ENCODE measurements at regions not wholly inside any gene's neighbourhood (a gene's known extent, or its start where the extent isn't known, plus 50 kb on each side); places are given as distances from the start of the nearest gene placed in this dataset.

GRCh38 chr1:102630041-102630440, 478.3 kb downstream of the COL11A1 start:
- DNase-seq (ENCODE audit: extremely low read depth, low read depth) = no peak
- TF ChIP-seq CTCF (IDR thresholded peaks at IDR 0.05; ENCODE audit: low read depth, low read length) = no peak

- no peak for TF ChIP-seq CTCF (IDR thresholded peaks at IDR 0.05; ENCODE audit: low read depth, low read length)
- DNase-seq (ENCODE audit: extremely low read depth, low read depth) = no peak
Measured at GRCh38 chr1:102628109-102628613, 480.2 kb downstream of the COL11A1 start.

GRCh38 chr1:102627145-102627544, 481.2 kb downstream of the COL11A1 start:
- no peak for DNase-seq (ENCODE audit: extremely low read depth, low read depth)
- TF ChIP-seq CTCF (IDR thresholded peaks at IDR 0.05; ENCODE audit: low read depth, low read length) = no peak

- TF ChIP-seq CTCF (IDR thresholded peaks at IDR 0.05; ENCODE audit: low read depth, low read length) = no peak
Measured at GRCh38 chr1:102615896-102616295, 492.4 kb downstream of the COL11A1 start.

GRCh38 chr1:102595106-102595505, 513.2 kb downstream of the COL11A1 start:
- no peak for DNase-seq (ENCODE audit: extremely low read depth, low read depth)
- TF ChIP-seq CTCF (IDR thresholded peaks at IDR 0.05; ENCODE audit: low read depth, low read length) = no peak

More at GRCh38 chr1:102615896-102616295, 492.4 kb downstream of the COL11A1 start:
- no peak for DNase-seq (ENCODE audit: extremely low read depth, low read depth)

- DNase-seq (ENCODE audit: extremely low read depth, low read depth) = no peak
- no peak for TF ChIP-seq CTCF (IDR thresholded peaks at IDR 0.05; ENCODE audit: low read depth, low read length)
Measured at GRCh38 chr1:102593276-102593675, 515.0 kb downstream of the COL11A1 start.

- no peak for TF ChIP-seq CTCF (IDR thresholded peaks at IDR 0.05; ENCODE audit: low read depth, low read length)
- no peak for DNase-seq (ENCODE audit: extremely low read depth, low read depth)
Measured at GRCh38 chr1:102588536-102588935, 519.8 kb downstream of the COL11A1 start.
